ENCODE measurements at regions not wholly inside any gene's neighbourhood (a gene's known extent, or its start where the extent isn't known, plus 50 kb on each side); places are given as distances from the start of the nearest gene placed in this dataset.
A peak's percentile ranks its signal among the peaks of the same experiment; 100 is the strongest.

GRCh38 chr2:19750136-19750535 is 151.6 kb downstream of the TTC32 start:
- ChIA-PET CTCF (interaction anchor here (0.9 kb wide), 1 partner anchor 8 kb away, joined by 3 read pairs; no protein-coding TSS in a partner anchor), POLR2A (no interaction called here)
- no peak for TF ChIP-seq CTCF (IDR thresholded peaks at IDR 0.05; ENCODE audit: control extremely low read depth, extremely low read depth, low read depth, missing control alignments)
- no peak for DNase-seq (ENCODE audit: extremely low spot score)

GRCh38 chr2:19749507-19749836 is 152.3 kb downstream of the TTC32 start:
- DNase-seq (ENCODE audit: extremely low spot score): no peak

GRCh38 chr2:19748711-19749506 is 152.9 kb downstream of the TTC32 start:
- no peak for TF ChIP-seq CTCF (IDR thresholded peaks at IDR 0.05; ENCODE audit: control extremely low read depth, extremely low read depth, low read depth, missing control alignments)
- ChIA-PET POLR2A (no interaction called here), CTCF (interaction anchor here (1.7 kb wide), 1 partner anchor 77 kb away, joined by 3 read pairs; no protein-coding TSS in a partner anchor)
- no peak for DNase-seq (ENCODE audit: extremely low spot score)

More at GRCh38 chr2:19749507-19749836, 152.3 kb downstream of the TTC32 start:
- ChIA-PET POLR2A (no interaction called here), CTCF (no interaction called here)
- TF ChIP-seq CTCF (IDR thresholded peaks at IDR 0.05; ENCODE audit: control extremely low read depth, extremely low read depth, low read depth, missing control alignments): no peak

GRCh38 chr2:19748073-19748375 is 153.8 kb downstream of the TTC32 start:
- no peak for DNase-seq (ENCODE audit: extremely low spot score)
- no peak for TF ChIP-seq CTCF (IDR thresholded peaks at IDR 0.05; ENCODE audit: control extremely low read depth, extremely low read depth, low read depth, missing control alignments)
- ChIA-PET POLR2A (no interaction called here), CTCF (interaction anchor here (1.7 kb wide), 1 partner anchor 78 kb away, joined by 3 read pairs; no protein-coding TSS in a partner anchor)

- POLR2A ChIA-PET: no interaction called here
- CTCF ChIA-PET: interaction anchor here (1.7 kb wide), 1 partner anchor 78 kb away, joined by 3 read pairs; no protein-coding TSS in a partner anchor
- no peak for TF ChIP-seq CTCF (IDR thresholded peaks at IDR 0.05; ENCODE audit: control extremely low read depth, extremely low read depth, low read depth, missing control alignments)
- DNase-seq (ENCODE audit: extremely low spot score): no peak
Measured at GRCh38 chr2:19747310-19748072, 154.3 kb downstream of the TTC32 start.

- peak; percentile 5 for TF ChIP-seq CTCF (IDR thresholded peaks at IDR 0.05; ENCODE audit: control extremely low read depth, extremely low read depth, low read depth, missing control alignments)
- CTCF ChIA-PET: no interaction called here
- POLR2A ChIA-PET: no interaction called here
- DNase-seq (ENCODE audit: extremely low spot score): peak; percentile 38
Measured at GRCh38 chr2:19746611-19747309, 155.0 kb downstream of the TTC32 start.

Measured in GM10248 (cell line).